Pulmonary artery endothelial cell (primary cell): ENCODE measurements at regions not wholly inside any gene's neighbourhood (a gene's known extent, or its start where the extent isn't known, plus 50 kb on each side); places are given as distances from the start of the nearest gene placed in this dataset.

ENCODE experiments used
- DNase-seq: peaks from one replicate; pipeline ENCODE4 v3.0.0-alpha.2; 2011; ENCODE audit warnings: low read depth, low spot score

DNA sequence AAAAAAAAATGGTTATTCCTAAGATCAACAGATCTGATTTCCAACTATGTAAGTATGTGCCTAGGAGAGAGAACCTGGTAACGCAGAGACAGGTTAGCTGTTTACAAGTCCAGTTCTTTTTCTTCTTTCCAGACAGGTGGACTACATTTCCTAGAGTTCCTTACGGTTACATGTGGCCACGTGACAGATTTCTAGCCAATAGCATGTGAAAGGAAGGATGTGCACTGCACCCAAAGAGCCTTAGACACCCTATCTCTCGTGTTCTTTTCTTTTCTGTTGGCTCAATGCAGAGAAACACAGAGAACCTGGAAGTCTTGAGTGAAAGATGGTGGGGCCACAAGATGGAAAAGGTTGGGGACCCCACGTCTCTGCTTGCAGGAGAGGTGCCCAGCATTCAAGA, 375.9 kb downstream of the TNS1 start:
- no peak for DNase-seq

DNA sequence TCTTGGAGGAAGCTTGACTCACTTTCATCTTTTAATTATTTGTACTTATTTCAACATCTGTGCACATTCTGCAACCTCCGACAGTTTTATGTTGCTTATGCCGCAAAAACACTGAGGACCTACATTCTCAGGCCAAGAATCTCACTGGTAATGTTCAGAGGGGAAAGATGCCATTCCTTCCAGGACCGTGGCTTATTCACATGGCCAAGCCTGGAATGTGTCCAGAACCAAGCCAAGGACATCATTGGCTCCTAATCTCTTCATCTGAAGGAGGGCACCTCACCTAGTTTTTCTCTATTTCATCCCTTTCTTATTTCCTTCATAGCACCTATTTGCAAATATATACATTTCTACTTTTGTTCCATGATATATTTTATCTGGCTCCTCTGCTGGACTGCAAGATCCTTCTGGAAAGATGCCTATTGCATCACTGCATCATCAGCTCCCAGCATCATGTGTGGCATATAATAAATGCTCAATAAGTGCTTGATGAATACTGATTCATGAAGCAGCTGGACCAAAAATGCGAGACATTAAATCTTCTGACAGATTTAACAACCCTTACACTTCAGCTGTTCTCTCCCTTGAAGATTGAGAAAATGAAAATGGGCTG, 377.1 kb downstream of the TNS1 start:
- no peak for DNase-seq

DNA sequence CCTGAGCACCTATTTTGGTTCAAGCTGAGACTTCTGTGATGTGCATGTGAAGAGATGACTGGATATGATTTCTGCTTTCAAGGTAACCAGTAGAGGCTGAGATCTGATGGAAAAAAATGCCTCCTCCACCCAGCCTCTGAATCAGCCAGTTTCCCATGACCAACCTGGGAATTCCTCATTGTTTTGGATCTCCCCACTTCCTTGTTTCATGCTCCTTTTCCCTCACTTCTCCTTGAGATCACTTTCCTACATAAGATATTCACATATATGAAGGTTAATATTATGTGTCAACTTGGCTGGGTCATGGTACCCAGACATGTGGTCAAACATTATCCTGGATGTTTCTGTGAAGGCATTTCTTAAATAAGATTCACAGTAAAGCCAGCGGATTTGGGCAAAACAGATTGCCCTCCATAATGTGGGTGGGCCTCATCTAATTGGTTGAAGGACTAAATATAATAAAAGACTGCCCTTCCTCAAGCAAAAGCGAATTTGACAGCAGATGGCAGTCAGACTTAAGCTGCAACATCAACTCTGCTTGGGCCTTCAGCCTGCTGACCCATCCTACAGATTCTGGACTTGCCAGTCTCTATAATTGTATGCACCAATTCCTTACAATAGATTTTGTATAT, 379.4 kb downstream of the TNS1 start:
- no peak for DNase-seq

DNA sequence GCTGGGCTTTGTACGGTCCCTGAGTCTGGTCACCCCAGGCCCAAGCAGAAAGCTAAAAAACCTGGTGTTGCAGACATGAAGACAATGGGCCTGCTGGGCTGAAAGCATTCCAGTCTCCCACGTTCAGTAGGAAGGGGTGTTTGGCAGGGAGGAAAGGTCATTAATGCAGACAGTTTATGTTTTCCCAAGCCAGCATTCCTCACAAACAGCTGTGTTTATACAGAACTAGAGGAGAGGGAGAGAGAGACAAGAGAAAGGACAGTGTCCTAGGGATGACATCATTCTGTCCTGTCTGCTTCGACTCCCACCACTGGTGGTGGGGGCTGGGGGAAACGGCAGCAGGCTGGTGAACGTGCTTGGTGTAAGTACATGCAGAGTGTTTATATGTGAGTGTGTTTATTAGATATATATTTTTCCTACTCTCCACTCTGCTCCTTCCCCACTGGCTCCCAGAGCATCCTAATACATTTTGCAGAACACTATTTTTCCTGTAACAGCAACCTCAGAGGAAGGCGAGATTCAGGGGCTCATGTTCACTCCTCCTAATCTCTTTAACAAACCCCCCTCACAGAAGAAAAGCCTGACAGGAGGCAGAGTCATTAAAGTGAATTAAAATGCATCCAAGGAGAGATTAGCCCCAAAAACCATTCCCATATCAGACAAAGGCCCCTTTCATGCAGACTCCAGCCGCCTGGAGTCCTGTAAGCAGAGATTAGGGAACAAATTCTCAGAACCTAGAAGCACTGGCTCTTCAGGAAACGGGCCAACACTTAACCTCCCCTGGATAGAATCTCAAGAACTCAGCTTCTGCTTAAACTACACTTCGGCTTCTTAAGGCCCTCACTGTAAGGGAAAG, 380.4 kb downstream of the TNS1 start:
- DNase-seq = no peak

DNA sequence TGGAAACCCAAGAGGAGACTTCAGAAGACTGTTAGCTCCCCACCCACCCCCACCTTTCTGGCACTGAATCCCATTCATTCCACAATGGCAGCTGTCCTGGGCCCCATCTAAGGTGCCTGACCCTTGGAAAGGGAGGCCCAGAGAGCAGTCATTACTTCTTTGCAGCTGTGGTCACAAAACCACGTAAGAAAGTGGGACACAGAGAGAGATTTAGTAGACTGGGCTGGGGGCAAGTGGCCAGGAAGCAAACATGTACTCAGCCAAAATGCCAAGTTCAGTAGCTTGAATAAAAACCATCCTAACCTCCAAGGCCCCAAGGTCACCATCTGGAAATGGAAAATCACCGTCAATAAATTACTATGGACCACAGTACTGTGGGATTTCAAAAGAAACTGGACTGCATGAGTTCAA, 381.4 kb downstream of the TNS1 start:
- no peak for DNase-seq

DNA sequence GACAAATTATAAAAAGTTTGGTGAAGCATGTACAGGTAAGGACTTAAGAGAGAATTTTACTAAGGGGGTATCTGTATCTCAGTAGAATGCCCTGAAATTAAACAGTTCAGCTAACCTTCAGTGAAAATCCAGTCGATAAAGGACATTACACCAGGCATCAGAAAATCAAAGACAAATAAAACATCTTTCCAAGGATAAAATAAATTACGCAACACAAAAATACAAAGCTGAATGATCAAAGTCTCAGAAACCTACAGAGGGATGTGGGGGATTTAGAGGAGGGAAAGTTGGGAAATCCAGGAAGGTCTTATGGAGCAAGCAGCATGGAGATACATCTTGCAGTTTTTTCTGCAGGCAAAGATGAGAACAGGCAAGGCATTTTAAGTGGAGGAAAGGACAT, 384.1 kb downstream of the TNS1 start:
- DNase-seq = no peak

DNA sequence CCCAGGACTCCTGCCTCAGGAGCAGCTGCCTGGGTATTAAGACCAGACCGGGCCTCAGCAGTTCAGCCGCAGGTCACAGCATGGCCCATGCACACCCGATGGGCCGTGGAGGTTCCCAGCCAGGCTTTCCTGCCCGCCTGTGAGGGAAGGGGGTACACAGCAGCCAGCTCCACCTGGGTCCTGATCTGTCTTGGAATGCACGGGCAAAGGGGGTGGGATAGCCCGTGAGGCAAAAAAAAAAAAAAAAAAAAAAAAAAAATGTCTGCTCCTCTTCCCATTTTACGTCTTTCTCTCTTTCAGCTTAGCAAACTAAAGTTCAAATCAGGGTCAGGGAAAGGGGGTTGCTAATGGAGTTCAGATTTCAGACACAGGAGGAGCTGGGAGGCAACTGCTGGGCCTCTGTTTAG, 385.2 kb downstream of the TNS1 start:
- DNase-seq = no peak

DNA sequence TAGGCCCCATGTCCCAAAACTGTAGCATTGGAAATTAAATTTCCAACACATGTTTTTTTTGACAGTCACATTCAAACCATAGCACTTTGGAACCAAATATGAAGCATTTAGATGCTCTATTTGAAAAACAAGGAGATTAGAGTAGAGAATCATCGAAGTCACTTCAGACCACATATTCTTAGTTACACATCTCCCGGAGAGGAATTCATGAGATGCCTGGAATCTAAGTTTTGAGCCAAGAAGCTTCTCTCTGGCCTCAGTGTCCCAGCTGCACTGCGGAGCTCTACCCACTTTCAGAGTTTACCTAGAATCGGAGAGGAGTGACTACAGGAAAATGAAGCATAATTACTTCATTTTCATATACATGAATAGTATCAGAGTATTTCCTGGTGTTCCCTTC, 385.9 kb downstream of the TNS1 start:
- no peak for DNase-seq

DNA sequence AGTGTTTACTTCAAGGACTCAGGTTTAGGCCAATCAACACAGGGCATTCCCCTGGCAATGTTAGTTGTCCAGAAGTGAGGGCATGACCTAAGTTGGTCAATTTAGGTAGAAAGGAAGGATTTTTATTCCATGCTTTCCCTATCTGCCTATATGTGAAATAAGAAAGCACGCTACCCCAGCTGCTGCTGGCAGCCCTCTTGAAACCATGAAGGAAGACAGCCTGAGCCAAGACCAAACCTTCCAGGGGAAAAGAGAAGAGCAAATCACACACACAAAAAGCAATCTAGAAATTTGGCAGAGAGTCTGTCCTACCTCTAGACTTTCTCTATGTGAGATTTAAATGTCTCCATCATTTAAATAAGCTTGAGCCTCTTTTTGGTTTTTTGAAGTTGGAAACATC, 387.6 kb downstream of the TNS1 start:
- DNase-seq = no peak

DNA sequence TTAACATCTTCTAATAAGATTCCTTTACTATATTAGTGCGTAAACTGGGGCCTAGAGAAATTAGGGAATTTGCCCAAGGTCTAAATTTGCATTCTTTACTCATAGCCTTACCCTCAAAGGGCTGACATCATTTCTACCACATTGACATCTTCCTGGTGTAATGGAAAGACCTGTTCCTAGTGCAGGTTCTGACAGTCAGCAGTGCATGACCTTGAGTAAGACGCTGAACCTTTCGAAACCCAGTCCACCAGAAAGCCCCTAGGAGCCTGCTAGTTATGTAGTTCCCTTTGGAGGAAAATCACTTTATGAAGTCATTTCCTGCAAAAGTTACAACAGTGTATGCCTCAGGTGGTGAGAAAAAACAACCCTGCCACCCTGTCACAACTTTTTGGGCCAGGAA, 388.3 kb downstream of the TNS1 start:
- DNase-seq = no peak

DNA sequence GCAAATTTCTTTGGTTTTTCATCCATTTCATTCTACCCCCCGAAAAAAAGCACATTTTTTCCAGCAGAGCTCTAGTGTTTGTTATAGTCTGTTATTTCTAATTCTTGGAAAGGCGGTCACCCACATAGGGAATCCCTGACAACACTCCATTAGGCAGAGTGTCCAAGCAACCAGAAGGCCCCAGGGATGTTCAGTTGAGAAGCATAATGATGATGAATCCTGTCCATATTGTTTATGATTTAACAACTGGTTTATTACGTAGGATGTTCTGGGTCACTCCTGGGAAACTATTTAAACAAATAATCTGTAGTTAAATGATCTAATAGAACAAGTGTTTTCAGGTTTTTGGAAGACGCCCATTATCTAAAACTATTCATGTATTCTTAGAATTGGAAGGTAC, 388.7 kb downstream of the TNS1 start:
- DNase-seq = no peak

DNA sequence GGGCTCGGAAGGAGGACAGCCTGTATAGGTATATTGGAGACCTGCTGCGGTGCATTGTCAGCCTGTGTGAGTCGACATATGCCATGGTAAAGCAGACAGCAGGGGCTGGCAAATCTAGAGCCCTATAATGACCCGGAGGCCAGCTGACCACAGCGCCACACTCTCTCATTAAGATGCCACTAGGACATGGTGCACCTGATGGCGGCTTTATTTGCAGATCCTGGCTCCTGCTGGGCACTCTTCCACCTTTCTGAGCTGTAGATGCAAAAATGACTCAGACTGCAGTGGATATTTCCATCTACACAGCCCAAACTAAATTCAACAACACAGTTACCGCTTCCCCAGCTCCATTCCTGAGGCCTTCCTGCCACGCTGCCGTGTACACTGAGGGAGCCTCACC, 389.9 kb downstream of the TNS1 start:
- DNase-seq = no peak

DNA sequence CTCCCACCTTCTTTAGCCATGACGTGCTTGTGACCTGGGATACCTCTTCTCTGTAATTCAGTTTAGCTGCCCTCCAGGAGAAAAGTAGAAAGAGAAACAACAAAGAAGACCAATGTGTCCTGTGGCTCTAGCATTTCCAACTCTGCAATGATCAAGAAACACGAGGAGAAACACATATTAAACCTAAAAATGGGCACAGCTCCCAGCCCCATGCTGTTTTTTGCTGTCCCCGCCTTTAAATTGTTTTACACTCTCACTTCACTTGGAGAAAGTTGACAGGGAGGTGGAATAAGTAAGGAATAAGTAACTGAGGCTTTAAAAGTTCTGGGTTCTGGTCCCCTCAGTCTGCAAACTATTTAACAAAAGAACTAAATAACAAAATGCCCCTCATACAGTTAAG, 390.6 kb downstream of the TNS1 start:
- DNase-seq = no peak

DNA sequence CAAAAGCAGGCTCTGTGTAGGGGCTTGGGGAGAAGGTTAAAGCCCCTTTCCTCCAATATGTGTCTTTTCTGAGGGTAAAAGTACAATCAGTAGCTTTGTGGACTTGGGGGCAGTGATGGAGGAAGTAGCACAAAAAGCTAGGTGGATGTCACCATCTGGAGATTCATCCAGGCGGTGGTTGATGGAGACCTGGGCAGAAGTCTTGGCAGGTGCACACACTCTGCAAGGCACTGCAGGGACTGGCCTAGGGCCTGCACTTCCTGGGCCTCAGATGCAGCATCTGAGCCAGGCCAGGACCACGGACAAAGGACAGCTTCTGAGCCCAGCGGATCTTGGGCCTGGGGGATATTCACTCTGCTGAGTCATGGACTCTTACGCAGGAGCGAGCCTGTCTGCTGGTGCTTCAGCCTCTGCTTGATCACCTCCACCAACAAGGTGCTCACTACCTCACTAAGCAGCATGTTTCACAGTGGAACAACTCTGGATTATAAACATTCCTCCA, 391.1 kb downstream of the TNS1 start:
- DNase-seq = no peak

DNA sequence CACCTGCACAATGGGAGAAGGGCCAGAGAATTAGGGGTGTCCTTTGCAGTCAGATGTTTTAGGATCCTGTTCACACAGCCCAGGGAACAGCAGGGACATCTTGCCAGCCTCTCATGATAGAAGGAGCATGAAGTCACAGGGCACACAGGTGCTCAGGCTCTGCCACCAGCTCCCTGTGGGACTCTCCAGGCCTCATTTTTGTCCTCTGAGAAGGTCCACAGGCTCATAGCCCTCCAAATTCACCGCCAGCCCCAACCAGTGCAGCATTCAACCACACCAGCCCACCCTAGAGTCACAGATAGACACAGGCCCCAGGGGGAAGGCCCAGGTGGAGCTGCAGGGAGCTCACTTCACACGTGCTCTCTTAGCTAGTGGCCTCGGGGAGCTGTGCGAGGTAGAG, 391.7 kb downstream of the TNS1 start:
- no peak for DNase-seq

DNA sequence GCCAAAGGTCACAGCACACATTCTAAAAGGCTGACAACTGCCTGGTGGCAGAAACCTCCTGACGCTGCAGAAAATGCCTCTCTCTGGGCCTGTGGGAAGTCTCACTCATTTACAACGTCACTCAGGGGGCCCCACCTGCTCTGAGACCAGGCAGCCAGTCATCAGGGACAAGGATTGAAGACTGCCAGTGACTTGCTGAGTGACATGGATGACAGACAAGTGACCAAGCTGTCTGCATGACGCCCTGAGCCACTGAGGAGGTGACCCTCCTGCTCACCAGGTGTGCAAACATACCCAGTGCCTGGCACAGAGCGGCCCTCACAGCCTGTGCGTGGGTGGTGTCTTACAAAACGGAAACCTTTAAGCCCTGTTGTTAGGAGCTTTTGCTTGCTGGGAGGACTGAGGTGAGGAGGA, 392.4 kb downstream of the TNS1 start:
- DNase-seq = no peak

DNA sequence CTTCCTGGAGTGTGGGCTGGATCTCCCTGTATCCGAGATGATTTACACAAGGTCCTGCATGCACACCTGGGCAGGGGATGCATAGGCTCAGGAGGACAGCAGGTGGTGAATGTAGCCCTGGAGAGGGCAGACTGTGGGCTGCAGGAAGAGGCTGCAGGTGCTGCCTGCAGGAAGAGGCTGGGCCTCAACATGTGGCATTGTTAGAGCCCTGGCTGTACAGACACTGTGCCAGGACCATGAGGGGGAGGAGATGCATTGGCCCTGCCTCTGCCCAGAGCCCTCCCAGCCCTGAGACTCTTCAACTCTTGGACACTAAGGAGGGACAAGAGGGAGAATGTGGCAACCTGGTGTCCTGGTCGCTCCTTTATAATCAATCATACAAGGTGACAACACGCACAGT, 392.8 kb downstream of the TNS1 start:
- no peak for DNase-seq

DNA sequence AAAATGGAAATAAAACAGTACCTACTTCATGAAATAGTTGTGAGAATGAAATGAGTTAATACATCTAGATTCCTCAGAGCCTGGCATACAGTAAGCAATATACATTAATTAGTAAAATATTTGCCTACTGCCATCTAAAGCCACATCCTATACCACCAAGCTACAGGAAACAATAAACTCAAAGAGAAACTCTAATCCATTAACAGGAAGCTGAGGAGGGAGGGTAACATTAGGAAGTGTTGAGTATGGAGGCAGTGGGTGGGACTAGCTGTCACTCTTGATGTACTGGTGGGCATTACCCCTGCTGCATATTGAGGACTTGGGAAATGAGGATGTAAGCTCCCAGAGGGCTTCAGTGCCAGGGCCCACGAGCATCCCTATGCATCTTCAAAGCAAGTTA, 396.5 kb downstream of the TNS1 start:
- no peak for DNase-seq

DNA sequence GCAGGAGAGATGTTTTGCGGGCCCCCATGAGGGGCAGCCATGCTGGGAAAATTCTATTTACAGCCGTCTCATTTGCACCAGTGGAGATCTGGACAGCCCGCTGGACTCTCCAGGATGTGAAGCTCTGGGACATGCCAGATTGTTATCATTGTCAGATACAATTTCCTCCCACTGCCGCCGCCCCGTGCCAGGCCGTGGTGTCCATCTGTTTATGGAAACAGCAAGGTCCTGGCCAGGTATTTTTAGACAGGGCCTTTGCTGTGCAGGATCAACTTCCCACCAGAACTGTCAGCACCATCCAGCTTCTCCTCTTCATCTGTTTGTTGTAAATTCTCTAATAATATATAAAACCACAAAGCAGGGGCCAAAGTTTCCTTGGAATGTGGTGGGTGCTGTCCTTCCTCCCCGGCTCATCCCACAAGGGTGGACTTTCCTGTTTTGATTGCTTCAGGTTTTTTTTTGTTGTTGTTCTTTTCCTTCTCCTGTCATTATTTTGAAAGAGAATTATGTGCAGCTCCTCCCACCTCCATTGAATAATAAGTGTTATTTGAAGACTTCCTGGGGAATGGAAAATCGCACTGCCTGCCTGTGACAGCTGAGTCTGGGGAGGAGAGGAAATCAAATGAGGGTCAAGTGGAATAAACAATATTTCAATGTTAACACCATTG, 398.1 kb downstream of the TNS1 start:
- DNase-seq = no peak

DNA sequence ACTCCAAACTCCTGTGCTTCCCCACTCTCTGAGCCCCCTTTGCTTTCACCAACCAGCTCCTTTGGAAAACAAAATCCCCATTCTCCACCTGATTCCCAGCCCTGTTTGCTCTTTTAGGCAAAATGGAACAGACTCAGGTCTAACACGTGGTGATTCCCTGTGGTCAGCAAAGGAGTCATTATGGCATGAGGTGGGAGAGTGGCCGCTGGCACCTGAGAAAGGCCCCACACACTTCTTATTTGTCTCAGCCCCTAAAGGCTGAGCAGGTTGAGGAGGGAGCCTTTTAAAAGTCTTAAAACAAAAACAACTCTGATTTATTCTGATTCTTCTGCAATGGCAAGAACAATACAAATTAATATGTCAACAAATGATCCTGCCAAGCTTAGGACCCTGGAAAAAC, 401.2 kb downstream of the TNS1 start:
- no peak for DNase-seq

DNA sequence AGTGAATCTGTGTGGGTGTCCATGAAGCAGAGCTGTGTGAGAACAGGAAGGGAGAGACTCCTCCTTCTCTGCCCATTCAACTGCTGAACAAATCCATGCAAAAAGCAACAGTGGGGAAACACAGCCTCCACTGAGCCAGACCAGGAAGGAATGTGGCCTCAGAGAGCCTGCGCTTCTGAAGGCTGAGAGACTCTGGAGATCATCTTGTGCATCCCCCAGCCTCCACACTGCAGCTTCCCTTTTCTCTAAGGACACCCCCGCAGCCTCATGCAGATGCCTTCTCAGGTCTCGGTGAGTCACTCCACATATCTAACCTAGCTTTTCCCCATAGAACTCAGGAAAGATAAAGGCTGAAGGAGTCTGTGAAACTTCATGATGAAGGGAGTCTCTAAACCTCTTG, 402.9 kb downstream of the TNS1 start:
- DNase-seq = no peak

DNA sequence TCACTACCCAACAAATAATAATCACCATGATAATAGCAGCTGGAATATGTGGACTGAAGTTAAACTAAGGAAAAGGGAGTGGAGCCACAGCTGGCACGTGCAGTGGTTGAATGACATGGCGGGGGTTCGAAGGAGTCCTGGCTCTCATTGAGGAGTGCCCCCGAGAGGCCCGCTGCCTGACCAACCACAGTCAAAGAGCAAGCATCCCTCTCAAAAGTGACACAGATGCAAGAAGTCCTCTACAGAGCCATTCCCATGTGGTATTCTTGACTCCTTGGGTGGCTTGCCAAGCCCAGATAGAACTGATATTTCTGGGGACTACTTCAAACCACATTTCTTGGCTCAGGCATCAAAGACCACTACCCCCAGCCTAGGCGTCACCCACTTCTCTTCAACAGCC, 405.1 kb downstream of the TNS1 start:
- DNase-seq = no peak
